Mesenchymal stem cell (in vitro differentiated cells and primary cell): ENCODE measurements at regions not wholly inside any gene's neighbourhood (a gene's known extent, or its start where the extent isn't known, plus 50 kb on each side); places are given as distances from the start of the nearest gene placed in this dataset.
A peak's percentile ranks its signal among the peaks of the same experiment; 100 is the strongest.

Experiments
- DNase-seq: peaks from one replicate; pipeline ENCODE4 v3.0.0-alpha.2; 2013
- H2AFZ ChIP-seq: one replicate; pipeline ENCODE4 v1.6.1; 2013; ENCODE audit warnings: low read depth, mild to moderate bottlenecking, control low read depth, inconsistent platforms, low read length, moderate library complexity
- H2AK5ac ChIP-seq: 2 replicates; pipeline ENCODE4 v1.6.1; 2013; ENCODE audit warnings: low read length, moderate library complexity, mild to moderate bottlenecking, inconsistent platforms; ENCODE audit not compliant: severe bottlenecking
- H2BK120ac ChIP-seq: one replicate; pipeline ENCODE4 v1.6.1; 2013; ENCODE audit warnings: low read depth, mild to moderate bottlenecking, inconsistent platforms, low read length, moderate library complexity
- H2BK12ac ChIP-seq, 2 experiments: one replicate each; pipeline ENCODE4 v1.6.1; 2013; ENCODE audit warnings: inconsistent platforms in 2 of 2, low read length in 2 of 2, mild to moderate bottlenecking in 2 of 2, moderate library complexity in 2 of 2, control low read depth in 1 of 2
- H2BK15ac ChIP-seq: one replicate; pipeline ENCODE4 v1.6.1; 2013; ENCODE audit warnings: mild to moderate bottlenecking, low read depth, inconsistent platforms; ENCODE audit not compliant: poor library complexity, severe bottlenecking
- H2BK5ac ChIP-seq: 2 replicates; pipeline ENCODE4 v1.6.1; 2013; ENCODE audit warnings: low read depth, mild to moderate bottlenecking, low read length, control low read depth, inconsistent platforms; ENCODE audit not compliant: poor library complexity, severe bottlenecking
- H3K14ac ChIP-seq, 2 experiments: one replicate each; pipeline ENCODE4 v1.6.1; 2013; ENCODE audit warnings: inconsistent platforms in 2 of 2, low read length in 2 of 2, control low read depth in 1 of 2, mild to moderate bottlenecking in 1 of 2, moderate library complexity in 1 of 2
- H3K18ac ChIP-seq, 2 experiments: one replicate each; pipeline ENCODE4 v1.6.1; 2013; ENCODE audit warnings: inconsistent platforms in 2 of 2, low read length in 2 of 2, control low read depth in 1 of 2, low read depth in 1 of 2, mild to moderate bottlenecking in 1 of 2
- H3K23ac ChIP-seq, 2 experiments: one replicate each; pipeline ENCODE4 v1.6.1; 2013; ENCODE audit warnings: inconsistent platforms in 2 of 2, low read length in 2 of 2, mild to moderate bottlenecking in 2 of 2, moderate library complexity in 2 of 2, control low read depth in 1 of 2
- H3K27ac ChIP-seq: 2 replicates; pipeline ENCODE4 v1.5.1; 2013; ENCODE audit warnings: mild to moderate bottlenecking, moderate library complexity, low read length, control low read depth, inconsistent platforms; ENCODE audit not compliant: poor library complexity, severe bottlenecking
- H3K27me3 ChIP-seq, 2 experiments: 2 replicates each; pipeline versions ENCODE4 v1.6.1 to v1.7.0; 2013; ENCODE audit warnings: low read length in 2 of 2, mild to moderate bottlenecking in 2 of 2, moderate library complexity in 2 of 2, control low read depth in 1 of 2, inconsistent platforms in 1 of 2; ENCODE audit not compliant: control insufficient read depth in 1 of 2, insufficient read depth in 1 of 2
- H3K36me3 ChIP-seq, 2 experiments: 2 replicates each; pipeline versions ENCODE4 v1.6.1 to v1.7.0; 2013; ENCODE audit warnings: low read length in 2 of 2, control low read depth in 1 of 2, inconsistent platforms in 1 of 2, low read depth in 1 of 2, mild to moderate bottlenecking in 1 of 2; ENCODE audit not compliant: insufficient read depth in 2 of 2, control insufficient read depth in 1 of 2
- H3K4ac ChIP-seq, 2 experiments: one replicate each; pipeline ENCODE4 v1.6.1; 2013; ENCODE audit warnings: inconsistent platforms in 2 of 2, low read length in 2 of 2, mild to moderate bottlenecking in 2 of 2, moderate library complexity in 2 of 2, control low read depth in 1 of 2, low read depth in 1 of 2
- H3K4me1 ChIP-seq: 2 replicates; pipeline ENCODE4 v1.6.1; 2013; ENCODE audit warnings: low read depth, low read length, control low read depth; ENCODE audit not compliant: control insufficient read depth, insufficient read depth
- H3K4me2 ChIP-seq: 2 replicates; pipeline ENCODE4 v1.6.1; 2013; ENCODE audit warnings: low read length, mild to moderate bottlenecking, inconsistent platforms; ENCODE audit not compliant: poor library complexity, severe bottlenecking
- H3K4me3 ChIP-seq, 2 experiments: 2 replicates each; pipeline versions ENCODE4 v1.5.1 to v1.7.0; 2013; ENCODE audit warnings: low read length in 2 of 2, mild to moderate bottlenecking in 2 of 2, control low read depth in 1 of 2, low read depth in 1 of 2; ENCODE audit not compliant: insufficient read depth in 1 of 2
- H3K79me1 ChIP-seq: replicated peaks from 2 replicates; pipeline ENCODE4 v1.6.1; 2013; ENCODE audit warnings: mild to moderate bottlenecking, control low read depth, low read length, inconsistent platforms; ENCODE audit not compliant: poor library complexity, severe bottlenecking
- H3K9ac ChIP-seq: 2 replicates; pipeline ENCODE4 v1.7.0; 2013; ENCODE audit warnings: mild to moderate bottlenecking, low read length, moderate library complexity
- H3K9me3 ChIP-seq: 2 replicates; pipeline ENCODE4 v1.7.0; 2013; ENCODE audit warnings: mild to moderate bottlenecking, low read length; ENCODE audit not compliant: control insufficient read depth
- H4K8ac ChIP-seq: one replicate; pipeline ENCODE4 v1.6.1; 2013; ENCODE audit warnings: inconsistent platforms, mild to moderate bottlenecking, low read length, moderate library complexity
- H4K91ac ChIP-seq: one replicate; pipeline ENCODE4 v1.6.1; 2013; ENCODE audit warnings: mild to moderate bottlenecking, low read length, inconsistent platforms
- WGBS: methylation state at CpG from one replicate; pipeline ENCODE4 v1.1.7; 2013; ENCODE audit warnings: mixed read lengths; 5-methylcytosine and 5-hydroxymethylcytosine counted together

GRCh38 chr10:111298031-111298430, 221.2 kb downstream of the ADRA2A start:
- no peaks in the 10 kb centered on the region for H3K27me3 ChIP-seq
- no peak overlapping the region for H4K8ac ChIP-seq
- no peak overlapping the region for H2AFZ ChIP-seq
- no peak overlapping the region for H2BK5ac ChIP-seq
- 1% methylated on average over 4 of the region's 4 CpGs for WGBS
- no peak overlapping the region for H3K4me2 ChIP-seq
- no peak overlapping the region for H3K14ac ChIP-seq
- no peaks in the 10 kb centered on the region for H3K9me3 ChIP-seq
- H3K4me3 ChIP-seq, result no peak overlapping the region
- peak; percentile 60 for DNase-seq
- H3K4me1 ChIP-seq, result no peaks in the 10 kb centered on the region
- H3K27ac ChIP-seq, result no peak overlapping the region
- no peaks in the 10 kb centered on the region for H3K36me3 ChIP-seq
- H3K4ac ChIP-seq, result no peak overlapping the region
- H3K79me1 ChIP-seq, result no peaks in the 10 kb centered on the region
- H2BK120ac ChIP-seq, result no peak overlapping the region
- H2AK5ac ChIP-seq, result no peak overlapping the region
- peak overlapping the region; percentile 41 for H3K9ac ChIP-seq
- no peak overlapping the region for H2BK12ac ChIP-seq
- no peak overlapping the region for H3K23ac ChIP-seq
- H2BK15ac ChIP-seq, result no peak overlapping the region
- H3K18ac ChIP-seq, result no peak overlapping the region
- no peak overlapping the region for H4K91ac ChIP-seq

GRCh38 chr10:111299037-111299436, 222.2 kb downstream of the ADRA2A start:
- no peak overlapping the region for H3K27ac ChIP-seq
- no peak overlapping the region for H3K23ac ChIP-seq
- H3K9ac ChIP-seq, result no peak overlapping the region
- WGBS, result 100% methylated on average over 1 of the region's 2 CpGs
- no peaks in the 10 kb centered on the region for H3K4me1 ChIP-seq
- no peak overlapping the region for H2AFZ ChIP-seq
- no peak overlapping the region for H3K4ac ChIP-seq
- H3K18ac ChIP-seq, result no peak overlapping the region
- H2BK12ac ChIP-seq, result peak overlapping the region in 1 of 2 experiments; percentile 73
- no peaks in the 10 kb centered on the region for H3K36me3 ChIP-seq
- no peak overlapping the region for H3K14ac ChIP-seq
- no peak overlapping the region for H2AK5ac ChIP-seq
- DNase-seq, result no peak
- no peaks in the 10 kb centered on the region for H3K27me3 ChIP-seq
- no peak overlapping the region for H4K91ac ChIP-seq
- no peak overlapping the region for H3K4me3 ChIP-seq
- no peak overlapping the region for H4K8ac ChIP-seq
- H3K79me1 ChIP-seq, result no peaks in the 10 kb centered on the region
- H2BK5ac ChIP-seq, result no peak overlapping the region
- no peak overlapping the region for H3K4me2 ChIP-seq
- no peak overlapping the region for H2BK120ac ChIP-seq
- H2BK15ac ChIP-seq, result no peak overlapping the region
- no peaks in the 10 kb centered on the region for H3K9me3 ChIP-seq

- no peak overlapping the region for H3K4me2 ChIP-seq
- no peaks in the 10 kb centered on the region for H3K36me3 ChIP-seq
- H4K8ac ChIP-seq, result no peak overlapping the region
- no peaks in the 10 kb centered on the region for H3K4me1 ChIP-seq
- H3K23ac ChIP-seq, result no peak overlapping the region
- peak; percentile 74 for DNase-seq
- 42% methylated on average over 4 of the region's 4 CpGs for WGBS
- no peak overlapping the region for H2AK5ac ChIP-seq
- no peak overlapping the region for H3K18ac ChIP-seq
- H3K9me3 ChIP-seq, result no peaks in the 10 kb centered on the region
- no peak overlapping the region for H3K27ac ChIP-seq
- no peak overlapping the region for H2BK12ac ChIP-seq
- no peaks in the 10 kb centered on the region for H3K27me3 ChIP-seq
- H2BK120ac ChIP-seq, result no peak overlapping the region
- no peak overlapping the region for H2BK5ac ChIP-seq
- H3K14ac ChIP-seq, result no peak overlapping the region
- H3K4me3 ChIP-seq, result no peak overlapping the region
- H2AFZ ChIP-seq, result no peak overlapping the region
- H2BK15ac ChIP-seq, result no peak overlapping the region
- peak overlapping the region in 1 of 2 experiments; percentile 37 for H3K4ac ChIP-seq
- no peaks in the 10 kb centered on the region for H3K79me1 ChIP-seq
- no peak overlapping the region for H4K91ac ChIP-seq
- H3K9ac ChIP-seq, result no peak overlapping the region
These were observed 227.1 kb downstream of the ADRA2A start for GRCh38 chr10:111303887-111304286.

- Histone ChIP-seq H2AK5ac (no peak overlapping the region), H3K14ac (no peak overlapping the region)
- WGBS, result 86% methylated on average over 3 of the region's 4 CpGs
These were observed 239.9 kb downstream of the ADRA2A start for GRCh38 chr10:111316722-111317212.

More at GRCh38 chr10:111316722-111317212, 239.9 kb downstream of the ADRA2A start:
- Histone ChIP-seq H3K27me3 (no peaks in the 10 kb centered on the region), H2BK120ac (no peak overlapping the region), H3K36me3 (no peaks in the 10 kb centered on the region), H3K27ac (no peak overlapping the region), H2BK12ac (no peak overlapping the region), H3K4me3 (peak overlapping the region in 1 of 2 experiments; percentile 72), H3K23ac (no peak overlapping the region), H3K4ac (no peak overlapping the region), H3K79me1 (no peaks in the 10 kb centered on the region), H4K91ac (no peak overlapping the region), H3K9me3 (no peaks in the 10 kb centered on the region), H3K4me1 (no peaks in the 10 kb centered on the region), H2AFZ (no peak overlapping the region), H3K4me2 (no peak overlapping the region), H2BK15ac (no peak overlapping the region), H3K9ac (peak overlapping the region; percentile 49), H4K8ac (no peak overlapping the region), H3K18ac (no peak overlapping the region), H2BK5ac (no peak overlapping the region)
- DNase-seq, result no peak
